T1000 (cell line): ENCODE measurements at regions not wholly inside any gene's neighbourhood (a gene's known extent, or its start where the extent isn't known, plus 50 kb on each side); places are given as distances from the start of the nearest gene placed in this dataset.

ENCODE experiments used
- DNase-seq: peaks from one replicate; lab custom pipeline; 2025; ENCODE audit warnings: mixed read lengths; lab: John Stamatoyannopoulos, UW

DNA sequence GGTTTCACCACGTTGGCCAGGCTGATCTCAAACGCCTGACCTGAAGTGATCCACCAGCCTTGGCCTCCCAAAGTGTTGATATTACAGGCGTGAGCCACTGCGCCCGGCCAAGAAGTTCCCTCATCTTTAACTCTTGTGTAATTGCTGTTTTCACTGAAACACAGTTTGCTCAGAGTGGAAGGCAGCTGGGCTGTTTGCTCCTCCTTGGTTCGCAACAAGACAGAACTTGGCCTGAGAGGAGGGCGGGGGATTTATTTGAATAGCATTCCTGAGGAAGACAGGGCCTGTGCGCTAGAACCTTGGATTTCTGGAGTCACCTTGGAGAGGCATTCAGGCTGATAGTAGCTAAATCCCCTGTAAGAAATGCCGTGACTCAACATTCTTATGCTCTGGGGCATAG lies 226.7 kb upstream of the MCTP2 start:
- DNase-seq: no peak

DNA sequence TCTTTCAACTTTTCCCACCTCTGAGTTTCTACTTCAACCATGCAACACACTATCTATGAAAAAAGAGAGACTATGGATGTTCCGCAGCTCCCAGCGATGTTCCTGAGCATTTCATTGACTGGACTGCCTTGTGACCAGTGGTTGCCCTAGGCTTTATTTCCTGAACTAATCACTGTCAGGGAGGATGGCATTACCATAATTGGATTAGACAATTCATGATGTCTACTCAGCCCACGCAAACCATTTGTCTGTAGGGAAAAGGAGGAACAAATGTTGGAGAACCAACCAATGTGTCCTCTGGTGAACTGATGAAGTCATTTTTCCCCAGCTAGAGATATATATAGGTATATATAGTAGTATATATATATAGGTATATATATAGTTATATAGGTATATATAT lies 229.3 kb upstream of the MCTP2 start:
- no peak for DNase-seq

DNA sequence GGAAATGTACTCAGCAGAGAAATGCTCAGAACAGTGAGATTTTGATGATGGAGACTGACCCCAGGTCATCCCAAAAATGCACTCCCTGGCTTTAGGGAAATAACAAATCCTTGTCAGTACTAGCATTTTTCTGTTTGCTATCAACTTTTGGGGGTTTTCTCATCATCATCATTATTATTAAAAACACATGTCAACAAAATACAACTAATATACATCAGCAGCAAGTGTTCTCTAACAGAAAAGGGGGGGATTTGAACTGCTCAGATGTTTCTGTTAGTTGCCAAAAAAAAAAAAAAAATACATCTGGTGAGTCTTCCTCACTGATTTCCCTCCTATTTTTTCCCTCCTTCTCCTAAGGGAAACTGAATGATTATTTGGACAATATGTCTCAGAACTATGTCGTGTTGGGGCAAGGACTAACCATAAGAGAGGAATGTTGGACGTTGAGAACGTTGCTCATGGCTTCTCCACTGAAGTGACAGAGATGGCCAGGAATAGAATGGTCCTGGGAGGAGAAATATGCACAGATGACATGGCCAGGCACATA lies 230.0 kb upstream of the MCTP2 start:
- no peak for DNase-seq

DNA sequence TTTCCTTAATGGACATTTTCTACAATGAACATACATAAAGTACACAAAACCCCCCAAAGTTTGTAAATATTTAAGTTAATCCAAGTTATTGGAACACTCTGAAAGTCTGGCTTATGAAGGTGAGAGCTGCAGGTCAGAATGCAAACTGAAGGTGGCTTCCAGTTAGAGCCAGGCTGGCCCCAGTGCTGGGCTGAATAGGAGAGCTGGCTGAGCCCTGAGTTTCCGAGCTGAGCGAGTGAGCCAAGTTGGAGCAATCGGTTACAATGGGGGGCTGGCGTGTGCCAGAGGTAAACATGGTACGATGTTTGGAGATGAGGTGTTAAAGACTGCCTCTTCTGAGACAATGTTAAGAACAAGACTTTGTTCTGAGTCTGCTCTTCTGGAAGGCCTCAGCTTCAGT lies 230.8 kb upstream of the MCTP2 start:
- no peak for DNase-seq

DNA sequence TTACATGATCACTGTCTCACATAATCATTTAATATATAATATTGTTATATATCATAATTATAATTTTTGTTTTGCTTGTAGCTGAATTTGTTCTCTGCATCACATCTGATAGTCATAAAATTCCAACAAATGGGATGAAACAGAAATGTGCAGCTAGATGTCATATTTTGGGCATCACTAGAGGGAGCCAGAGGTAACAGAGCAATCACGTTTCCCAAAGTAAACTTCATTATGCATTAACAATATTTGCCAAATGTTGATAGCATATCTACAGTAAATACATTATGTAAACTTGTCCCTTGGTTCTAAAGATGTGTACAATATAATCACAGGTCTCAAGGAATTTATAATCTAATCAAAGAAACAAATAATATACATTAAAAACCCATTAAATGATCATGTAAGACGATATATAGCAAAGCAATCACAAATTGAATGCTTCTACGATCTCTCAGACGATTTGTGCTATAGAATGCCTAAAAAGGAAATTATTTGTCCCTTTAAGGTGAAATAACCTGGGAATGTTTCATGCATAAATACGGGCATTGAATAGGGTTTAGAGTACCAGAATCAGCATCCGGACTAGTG lies 234.2 kb upstream of the MCTP2 start:
- peak; percentile 2 for DNase-seq

DNA sequence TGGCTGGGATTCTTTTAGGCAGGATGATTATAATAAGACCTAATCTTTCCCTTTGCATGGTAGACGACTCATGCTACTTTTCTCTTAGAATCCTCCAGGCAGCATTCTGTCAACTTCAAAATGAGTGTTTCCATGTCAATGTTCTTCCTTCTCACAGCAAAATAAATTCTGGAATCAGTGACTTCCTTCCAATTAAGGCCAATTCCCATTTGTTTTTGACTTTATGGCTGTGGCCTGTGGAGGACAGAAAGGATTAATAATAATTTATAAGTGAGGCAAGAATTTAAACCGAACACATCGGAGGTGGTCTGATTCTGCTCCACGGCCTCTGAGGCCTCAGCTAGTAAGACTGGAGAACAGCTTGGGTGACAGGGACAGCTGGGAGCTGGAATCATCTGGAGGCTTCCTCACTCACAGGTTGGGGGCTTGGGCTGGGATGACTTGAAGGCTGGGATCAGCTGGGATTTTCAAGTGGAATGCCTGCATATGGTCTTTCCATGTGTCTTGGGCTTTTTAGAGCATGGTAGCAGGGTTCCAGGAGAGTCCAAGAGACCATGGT lies 241.8 kb upstream of the MCTP2 start:
- DNase-seq: no peak

DNA sequence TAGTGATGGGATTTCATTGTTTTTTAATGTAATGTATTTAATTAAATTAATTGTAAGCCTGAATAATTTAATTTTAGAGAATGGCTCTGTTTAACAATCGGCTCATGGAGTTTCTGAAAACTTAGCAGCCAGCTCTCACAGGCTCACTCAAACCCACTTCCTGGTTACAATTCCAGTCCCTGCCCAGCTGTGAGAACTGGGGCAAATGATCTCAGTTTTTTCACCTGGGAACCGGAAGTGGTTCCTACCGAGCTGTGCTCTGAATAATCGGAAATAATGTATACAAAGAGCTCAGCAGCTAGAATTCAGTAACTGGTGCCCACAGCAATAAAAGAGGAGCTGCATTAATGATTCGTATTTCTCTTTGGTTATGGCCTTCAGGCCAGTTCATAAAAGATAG lies 244.3 kb upstream of the MCTP2 start:
- no peak for DNase-seq

DNA sequence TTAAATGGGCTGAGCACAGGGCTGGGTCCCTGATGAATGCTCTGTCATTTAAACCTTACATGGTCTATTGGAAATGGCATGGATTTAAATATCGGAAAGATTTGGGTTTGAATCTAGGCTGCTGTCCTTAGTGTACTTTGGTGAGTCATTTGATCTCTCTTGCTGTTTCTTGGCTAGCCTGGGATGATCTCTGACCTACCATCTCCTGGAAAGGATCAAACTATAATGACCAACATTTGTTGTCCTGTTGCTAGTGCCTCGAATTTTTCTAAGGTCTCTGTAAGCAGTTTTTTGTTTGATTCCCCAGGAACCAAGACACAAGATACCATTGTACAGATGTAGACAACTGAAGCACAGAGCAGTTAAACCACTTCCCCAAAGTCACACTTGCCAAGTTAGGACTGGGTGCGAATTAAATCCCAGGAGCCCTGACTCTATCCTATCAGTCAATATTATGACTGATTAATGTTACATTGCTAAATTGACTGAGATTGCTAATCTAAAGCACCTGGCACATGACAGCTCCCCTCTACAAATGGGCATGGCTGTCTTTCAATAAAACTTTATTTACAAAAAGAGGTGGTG lies 244.9 kb upstream of the MCTP2 start:
- no peak for DNase-seq

DNA sequence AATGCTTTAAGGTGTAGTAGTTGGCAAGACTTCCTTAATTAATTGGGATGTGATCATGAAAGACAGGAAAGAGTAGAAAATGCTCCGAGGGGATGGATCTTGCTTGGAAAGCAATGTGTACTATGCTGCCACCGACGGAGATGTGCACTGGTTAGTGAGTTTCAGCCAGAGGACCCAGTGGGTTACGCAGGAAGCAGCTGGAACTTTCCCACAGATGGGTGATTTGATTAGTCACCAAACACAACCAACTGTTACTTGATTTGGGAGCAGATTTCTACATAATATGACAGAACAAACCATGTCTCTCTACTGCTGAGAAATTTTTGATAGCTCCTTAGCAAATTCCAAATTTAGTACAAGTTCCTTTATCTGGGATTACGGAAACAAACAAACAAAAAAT lies 245.4 kb upstream of the MCTP2 start:
- no peak for DNase-seq

DNA sequence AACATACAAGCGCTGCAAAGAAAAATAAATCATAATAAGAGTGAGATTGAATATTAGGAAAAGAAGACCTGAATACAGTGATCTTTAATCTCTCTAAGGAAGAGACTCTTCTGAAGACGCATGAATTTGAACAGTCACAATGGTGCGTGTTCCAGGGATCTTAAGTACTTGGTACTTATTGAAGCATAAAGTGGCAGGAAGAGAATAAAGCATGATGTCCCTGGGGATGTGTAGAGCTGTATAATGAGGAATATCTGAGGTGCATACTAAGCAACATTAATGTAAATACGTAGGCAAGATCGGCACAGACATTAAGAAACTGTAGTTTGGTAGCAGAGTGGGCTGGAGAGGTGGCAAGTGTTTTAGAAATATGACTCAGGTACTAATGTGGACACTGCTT lies 246.2 kb upstream of the MCTP2 start:
- no peak for DNase-seq

DNA sequence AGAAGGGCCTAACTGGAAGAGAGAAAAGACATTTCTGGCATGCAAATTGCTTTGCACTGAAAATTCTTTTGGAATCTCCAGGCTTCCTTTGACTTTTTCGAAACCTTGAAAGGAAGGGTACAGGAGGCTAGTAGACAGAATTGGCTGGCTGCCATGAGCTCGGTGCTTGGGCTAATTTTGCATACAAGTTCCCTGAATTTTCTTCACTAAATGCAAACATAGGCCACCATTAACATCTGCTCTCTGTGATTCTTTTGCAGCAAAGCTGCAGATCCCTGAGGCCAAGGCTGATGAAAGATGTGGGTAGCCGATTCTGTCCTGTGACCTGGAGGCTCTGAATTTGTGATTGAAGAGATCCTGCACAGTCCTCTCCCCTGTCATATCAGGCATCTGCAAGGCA lies 247.8 kb upstream of the MCTP2 start:
- no peak for DNase-seq

DNA sequence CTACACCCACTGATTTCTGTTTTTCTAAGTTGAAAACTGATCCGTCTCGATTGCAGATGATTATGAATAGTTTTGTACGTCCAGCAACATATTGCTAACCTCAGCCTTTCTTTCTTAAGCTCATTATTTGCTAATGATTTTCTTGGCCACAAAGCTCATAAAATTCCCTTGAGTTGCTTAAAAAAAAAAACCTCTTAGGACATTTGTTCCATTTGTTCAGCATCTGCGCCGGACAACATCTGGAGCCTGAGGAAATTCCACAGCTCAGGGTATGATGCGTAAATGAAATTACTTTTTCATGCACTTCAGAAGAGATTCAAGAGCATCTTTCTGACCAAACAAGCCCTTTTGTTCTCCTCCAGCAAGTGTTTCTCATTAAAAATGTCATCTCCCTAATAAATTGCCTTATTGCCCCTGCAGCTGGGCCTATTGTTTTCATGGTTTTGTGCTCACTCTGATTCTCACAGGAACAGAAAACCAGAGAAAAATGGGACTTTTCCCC lies 249.1 kb upstream of the MCTP2 start:
- no peak for DNase-seq

DNA sequence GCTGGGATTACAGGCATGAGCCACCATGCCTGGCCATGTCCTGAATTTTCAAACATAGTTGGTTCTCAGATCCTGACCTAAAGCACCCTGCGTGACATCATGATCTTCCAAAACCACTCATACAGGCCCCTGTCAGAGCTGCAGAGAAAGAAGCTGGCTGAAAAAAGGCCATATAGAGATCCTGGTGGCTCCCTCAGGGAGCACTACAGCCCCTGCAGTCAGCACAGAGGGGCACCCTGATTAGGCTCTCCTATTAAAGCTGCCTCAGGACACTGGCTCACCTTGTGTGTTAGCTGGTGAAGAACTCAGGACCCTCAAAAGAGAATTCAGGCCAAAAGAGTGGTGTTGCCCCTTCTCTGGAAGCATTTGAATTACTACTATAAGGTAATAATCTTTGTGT lies 249.7 kb upstream of the MCTP2 start:
- no peak for DNase-seq

DNA sequence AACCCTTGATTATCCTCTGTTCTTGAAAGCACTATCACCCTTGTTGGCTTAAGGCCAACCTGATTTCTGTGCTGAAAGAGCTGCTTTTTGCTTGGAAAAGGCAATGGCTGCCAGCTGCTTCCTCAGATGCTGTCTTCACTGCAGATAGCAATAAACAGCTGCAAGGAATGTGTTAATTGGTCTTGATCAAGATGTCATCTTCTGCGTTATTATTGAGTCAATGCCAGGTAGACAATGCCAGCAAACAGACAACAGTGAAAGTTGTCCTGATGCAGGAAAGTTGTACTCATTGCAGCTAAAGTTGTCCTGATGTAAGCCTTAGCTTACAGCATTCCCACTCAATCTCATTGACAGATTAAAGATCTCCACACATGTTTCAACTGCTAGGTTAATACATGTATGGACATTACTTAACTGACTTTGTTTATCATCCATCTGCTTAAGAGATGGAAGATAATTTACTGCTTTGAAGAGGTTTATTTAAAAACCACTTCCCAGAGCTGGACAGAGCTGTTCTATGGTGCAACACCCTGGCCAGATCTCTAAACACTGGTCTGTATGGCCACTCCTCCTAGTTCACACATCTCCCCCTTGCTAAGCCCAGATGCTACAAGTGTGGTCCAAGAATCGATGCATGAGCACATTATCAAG lies 251.0 kb upstream of the MCTP2 start:
- DNase-seq: no peak

DNA sequence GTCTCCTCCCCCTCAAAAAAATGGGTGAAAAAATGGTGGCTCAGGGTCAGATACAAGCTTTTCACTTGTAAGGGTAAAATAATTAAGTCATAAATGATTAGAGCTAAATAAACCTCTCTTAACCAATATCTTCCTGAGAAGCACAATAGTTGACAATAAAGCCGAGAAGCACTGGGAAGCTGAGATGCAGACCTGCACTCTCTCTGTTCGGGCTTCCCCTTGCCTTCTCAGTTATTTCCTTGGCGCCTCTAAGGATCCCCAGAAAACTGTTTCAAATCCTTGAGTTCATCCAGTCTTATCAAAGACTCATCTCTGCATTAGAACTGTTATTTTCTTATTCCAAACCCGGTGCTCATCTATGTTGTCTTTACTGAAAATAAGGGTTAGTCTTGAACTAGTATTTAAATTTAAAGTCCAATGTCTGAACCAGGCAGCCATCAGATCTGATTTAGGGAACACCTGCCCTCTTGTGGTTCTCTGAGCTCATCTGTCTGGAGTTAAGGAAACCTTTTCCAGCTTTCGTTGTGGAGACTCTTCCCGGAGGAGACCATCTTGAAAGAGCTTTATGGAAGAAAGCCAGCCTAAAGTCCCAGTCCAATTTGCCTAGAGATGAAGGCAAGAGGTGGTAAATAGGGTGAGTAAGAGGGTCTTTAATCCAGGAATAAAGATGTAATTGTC lies 256.4 kb upstream of the MCTP2 start:
- DNase-seq: no peak

DNA sequence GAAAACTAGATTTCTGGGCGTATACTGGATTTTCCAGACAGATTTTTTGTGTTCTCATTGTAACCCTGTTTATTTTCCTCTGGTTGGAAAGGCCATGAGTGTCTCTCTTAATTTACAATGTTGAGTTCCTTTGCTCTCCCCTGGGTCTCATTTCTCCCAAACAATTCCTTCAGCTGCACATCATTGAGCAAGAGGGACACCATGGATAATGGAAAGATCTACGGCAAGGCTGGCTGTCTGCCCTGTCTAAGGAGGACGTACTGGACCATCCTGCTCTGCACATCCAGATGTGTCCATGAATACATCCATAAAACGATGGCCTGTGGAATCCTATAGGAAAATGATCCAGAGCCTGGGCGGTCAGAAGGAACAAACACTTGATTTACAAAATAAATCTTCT lies 258.1 kb upstream of the MCTP2 start:
- DNase-seq: no peak

DNA sequence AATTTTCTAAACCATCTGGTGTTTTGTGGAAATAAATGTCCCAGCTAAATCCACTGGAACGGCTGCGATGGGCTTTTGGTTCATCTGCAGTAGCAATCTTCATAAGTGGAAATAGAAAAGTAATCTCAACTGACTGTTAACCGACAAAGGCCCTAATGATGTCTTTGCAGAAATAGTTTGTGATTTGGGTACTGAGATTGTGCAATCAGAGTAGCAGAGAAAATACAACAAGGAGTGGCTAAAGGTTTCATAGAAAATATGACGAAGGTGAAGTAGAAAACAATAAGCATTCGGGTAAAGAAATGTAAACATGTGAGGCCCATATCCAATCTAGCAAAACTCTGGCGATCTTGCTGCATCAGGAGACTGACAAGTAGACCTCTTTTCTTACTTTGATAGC lies 262.6 kb upstream of the MCTP2 start:
- no peak for DNase-seq

DNA sequence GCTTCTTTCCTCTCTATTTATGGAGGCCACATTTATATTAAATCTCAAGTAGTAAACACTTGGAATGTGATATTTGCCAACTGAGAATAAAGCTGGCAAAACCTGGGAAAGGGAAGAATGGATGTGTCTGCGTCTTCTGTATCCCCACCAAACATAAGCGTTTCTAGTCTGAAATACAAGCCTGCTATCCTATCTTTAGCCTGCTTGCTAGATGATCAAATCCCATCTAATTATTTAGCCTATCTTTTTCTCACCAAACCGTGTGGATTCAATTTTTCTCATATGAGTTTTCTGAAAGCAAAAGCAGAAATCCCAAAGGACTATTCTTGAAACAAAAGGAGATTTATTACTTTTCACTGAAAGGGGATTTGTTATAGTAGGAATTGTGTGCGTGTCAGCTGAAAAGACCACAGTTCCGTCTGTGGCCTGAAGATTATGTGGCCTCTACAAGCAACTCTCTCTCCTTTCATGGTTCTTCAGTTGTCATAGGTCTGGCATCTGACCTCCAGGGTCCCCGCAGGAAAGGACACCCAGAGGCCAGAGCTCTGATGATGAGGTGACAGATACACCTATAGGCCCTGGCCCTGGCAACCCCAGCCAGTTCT lies 266.0 kb upstream of the MCTP2 start:
- no peak for DNase-seq

DNA sequence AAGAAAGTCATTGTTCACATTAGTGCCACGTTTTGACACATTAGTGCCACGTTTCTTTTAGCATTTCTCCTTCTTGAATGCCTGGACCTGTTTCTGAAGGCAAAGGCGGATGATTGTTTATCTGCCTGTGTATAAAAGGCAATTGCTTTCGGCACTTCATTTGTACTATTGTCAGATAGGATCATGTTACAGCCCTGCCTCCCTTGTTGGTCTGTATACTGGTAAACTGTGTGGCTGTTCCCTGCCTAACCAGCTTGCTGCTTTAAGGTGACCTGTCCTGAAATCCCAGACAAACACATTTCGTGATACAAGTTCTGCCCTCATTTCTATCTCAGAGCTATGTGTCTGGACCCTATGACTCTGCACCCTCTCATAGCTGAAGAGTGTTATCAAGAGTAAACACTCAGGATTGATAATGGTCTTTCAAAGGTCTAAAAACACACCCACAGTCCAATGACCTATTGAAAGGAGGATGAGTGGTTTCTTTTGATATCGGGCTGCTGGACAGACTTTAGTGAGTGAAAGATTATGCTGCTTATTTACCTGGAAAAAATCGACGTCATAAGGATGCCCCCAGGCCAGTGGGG lies 276.3 kb upstream of the MCTP2 start:
- DNase-seq: no peak

DNA sequence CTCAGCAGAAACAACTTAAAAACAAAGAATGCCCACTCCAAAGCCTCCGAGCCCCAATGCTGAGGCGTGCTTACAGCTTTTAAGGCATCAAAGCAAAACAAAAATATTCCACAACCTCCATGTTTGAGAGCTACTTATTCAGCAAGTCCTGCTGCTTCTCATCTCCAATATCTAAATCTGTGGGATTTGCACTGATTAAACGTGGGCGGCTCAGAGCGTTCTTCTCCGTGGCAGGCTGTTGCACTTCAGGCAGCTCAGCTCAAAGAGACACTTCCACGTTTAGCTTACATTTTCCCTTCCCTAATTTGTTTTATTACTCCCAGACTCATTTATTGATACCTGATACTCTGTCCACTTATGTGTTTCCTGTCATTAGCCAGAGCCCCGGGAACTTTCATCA lies 282.6 kb upstream of the MCTP2 start:
- no peak for DNase-seq

DNA sequence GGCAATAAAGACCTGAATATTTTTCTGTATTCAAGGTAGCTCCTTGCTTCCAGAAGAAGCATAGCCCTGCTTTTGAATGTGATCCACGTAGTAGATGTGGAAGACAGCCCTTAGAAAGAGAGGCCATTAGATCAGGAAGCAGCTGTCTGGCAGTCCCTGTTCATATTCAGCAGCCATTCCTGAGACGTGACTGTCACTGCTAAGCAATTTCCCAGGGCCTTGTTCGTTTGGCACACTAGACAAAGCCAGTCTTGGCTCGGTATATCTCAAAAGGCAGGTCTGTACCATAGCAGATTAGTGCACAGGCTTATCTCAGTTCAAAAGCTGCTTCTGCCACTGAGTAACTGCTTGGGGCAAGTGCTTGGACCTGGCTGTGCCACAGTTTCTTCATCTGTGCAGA lies 287.8 kb upstream of the MCTP2 start:
- no peak for DNase-seq

DNA sequence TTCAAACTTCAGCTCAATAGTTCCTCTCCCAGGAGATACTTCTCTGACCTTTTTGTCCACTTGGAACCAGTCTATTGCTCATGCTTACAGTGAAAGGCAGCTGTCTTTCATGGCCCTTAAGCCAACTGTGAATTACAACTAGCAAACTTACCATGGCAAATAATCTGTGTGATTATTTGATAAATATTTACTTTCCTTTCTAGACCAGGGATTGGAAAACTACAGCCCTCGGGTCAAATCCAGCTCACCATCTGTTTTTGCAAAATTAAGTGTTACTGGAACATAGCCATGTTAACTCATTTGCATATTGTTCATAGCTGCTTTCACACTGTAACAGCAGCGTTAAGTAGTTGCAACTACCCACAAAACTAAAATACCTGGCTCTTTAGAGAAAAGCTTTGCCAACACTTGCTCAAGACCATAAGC lies 289.1 kb upstream of the MCTP2 start:
- DNase-seq: no peak
